HEK293 (cell line): ENCODE measurements at regions not wholly inside any gene's neighbourhood (a gene's known extent, or its start where the extent isn't known, plus 50 kb on each side); places are given as distances from the start of the nearest gene placed in this dataset.

Experiments
- HOXA7 ChIP-seq: sonication (generic); formaldehyde crosslinking; IDR thresholded peaks from 2 replicates; pipeline ENCODE4 v1.8.1; 2022; ENCODE audit warnings: missing genetic modification reagents, borderline replicate concordance
- TF ChIP-seq, protein P1 (sequence below): fragments of 450-650 bp; IDR thresholded peaks from 2 replicates; pipeline ENCODE4 v1.5.1; 2018; ENCODE audit warnings: missing biosample characterization, missing genetic modification characterization

DNA sequence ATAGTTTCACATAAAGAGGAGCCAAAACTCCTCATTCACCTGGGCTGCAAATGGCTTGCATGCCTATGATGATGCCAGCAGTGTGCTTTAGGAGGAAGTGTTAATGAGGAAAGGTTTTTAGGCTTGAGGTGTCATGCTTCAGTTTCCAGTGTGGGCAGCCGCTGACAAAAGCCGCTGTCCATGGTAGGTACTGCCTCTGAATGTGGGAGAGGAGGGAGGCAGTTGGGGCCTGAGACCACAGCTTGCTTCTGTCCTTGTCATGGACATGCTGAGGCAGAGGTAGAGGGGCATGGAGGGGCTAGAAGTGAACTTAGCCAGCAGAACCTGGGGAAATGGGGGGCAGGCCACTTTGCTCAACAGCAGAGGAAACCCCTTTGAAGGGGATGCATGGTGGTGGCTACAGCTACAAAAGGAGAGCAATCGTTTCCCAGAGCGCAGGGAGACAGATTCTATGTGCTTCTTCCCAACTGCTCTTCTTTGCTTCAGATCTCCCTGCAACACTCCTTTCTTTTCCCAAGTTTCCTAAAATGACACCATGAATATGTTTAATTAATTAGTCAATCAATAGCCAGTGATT, 372.1 kb upstream of the CNR1 start:
- TF ChIP-seq, protein P1, sequence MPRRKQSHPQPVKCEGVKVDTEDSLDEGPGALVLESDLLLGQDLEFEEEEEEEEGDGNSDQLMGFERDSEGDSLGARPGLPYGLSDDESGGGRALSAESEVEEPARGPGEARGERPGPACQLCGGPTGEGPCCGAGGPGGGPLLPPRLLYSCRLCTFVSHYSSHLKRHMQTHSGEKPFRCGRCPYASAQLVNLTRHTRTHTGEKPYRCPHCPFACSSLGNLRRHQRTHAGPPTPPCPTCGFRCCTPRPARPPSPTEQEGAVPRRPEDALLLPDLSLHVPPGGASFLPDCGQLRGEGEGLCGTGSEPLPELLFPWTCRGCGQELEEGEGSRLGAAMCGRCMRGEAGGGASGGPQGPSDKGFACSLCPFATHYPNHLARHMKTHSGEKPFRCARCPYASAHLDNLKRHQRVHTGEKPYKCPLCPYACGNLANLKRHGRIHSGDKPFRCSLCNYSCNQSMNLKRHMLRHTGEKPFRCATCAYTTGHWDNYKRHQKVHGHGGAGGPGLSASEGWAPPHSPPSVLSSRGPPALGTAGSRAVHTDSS (tag by site-specific recombination): no peak
- TF ChIP-seq HOXA7 (CRISPR knock-in tag): no peak
